Tibial nerve (tissue), 4 donors: ENCODE measurements at regions not wholly inside any gene's neighbourhood (a gene's known extent, or its start where the extent isn't known, plus 50 kb on each side); places are given as distances from the start of the nearest gene placed in this dataset.

Experiments
- DNase-seq, 2 donors: peaks; one replicate each; pipeline ENCODE4 v3.0.0-alpha.2; 2019; ENCODE audit warnings: low spot score in 2 of 2
- H3K27ac ChIP-seq, 4 donors: fragments of 200-600 bp; sonication (generic) in 3 of 4; one replicate each; pipeline ENCODE4 v1.5.1; 2017 to 2019; ENCODE audit warnings: mild to moderate bottlenecking in 1 of 4
- H3K27me3 ChIP-seq, 2 donors: fragments of 200-600 bp; sonication (generic) in 1 of 2; one replicate each; pipeline versions ENCODE4 v1.5.1 to v1.6.0; 2017 to 2019
- H3K36me3 ChIP-seq, 3 donors: fragments of 200-600 bp; sonication (generic); one replicate each; pipeline ENCODE4 v1.5.1; 2018 to 2019
- H3K4me1 ChIP-seq, 4 donors: fragments of 200-600 bp; sonication (generic) in 3 of 4; one replicate each; pipeline ENCODE4 v1.5.1; 2017 to 2019
- H3K4me3 ChIP-seq, 4 donors: fragments of 200-600 bp; sonication (generic) in 3 of 4; one replicate each; pipeline ENCODE4 v1.5.1; 2017 to 2019; ENCODE audit warnings: mild to moderate bottlenecking in 1 of 4, moderate library complexity in 1 of 4
- H3K9me3 ChIP-seq, 4 donors: fragments of 200-600 bp; sonication (generic) in 3 of 4; one replicate each; pipeline ENCODE4 v1.5.1; 2017 to 2019
- CTCF ChIP-seq, 5 experiments: fragments of 200-600 bp in 3 of 5; fragments of 450-650 bp in 2 of 5; sonication (generic) in 3 of 5; IDR thresholded peaks; one replicate each; pipeline ENCODE4 v1.5.1; 2016 to 2019; ENCODE audit warnings: antibody characterized with exemption in 5 of 5, mild to moderate bottlenecking in 3 of 5, moderate library complexity in 2 of 5
- EP300 ChIP-seq, 2 donors: sonication (generic); formaldehyde crosslinking; IDR thresholded peaks; one replicate each; pipeline ENCODE4 v1.6.1; 2017; ENCODE audit warnings: antibody characterized with exemption in 2 of 2, mild to moderate bottlenecking in 1 of 2
- POLR2A ChIP-seq, 2 donors: fragments of 450-650 bp; IDR thresholded peaks; one replicate each; pipeline ENCODE4 v1.6.1; 2017; ENCODE audit warnings: antibody characterized with exemption in 2 of 2, mild to moderate bottlenecking in 2 of 2, moderate library complexity in 2 of 2
- WGBS, 2 donors: methylation state at CpG; one replicate each; pipeline ENCODE4 v1.1.5; 2018; 5-methylcytosine and 5-hydroxymethylcytosine counted together

DNA sequence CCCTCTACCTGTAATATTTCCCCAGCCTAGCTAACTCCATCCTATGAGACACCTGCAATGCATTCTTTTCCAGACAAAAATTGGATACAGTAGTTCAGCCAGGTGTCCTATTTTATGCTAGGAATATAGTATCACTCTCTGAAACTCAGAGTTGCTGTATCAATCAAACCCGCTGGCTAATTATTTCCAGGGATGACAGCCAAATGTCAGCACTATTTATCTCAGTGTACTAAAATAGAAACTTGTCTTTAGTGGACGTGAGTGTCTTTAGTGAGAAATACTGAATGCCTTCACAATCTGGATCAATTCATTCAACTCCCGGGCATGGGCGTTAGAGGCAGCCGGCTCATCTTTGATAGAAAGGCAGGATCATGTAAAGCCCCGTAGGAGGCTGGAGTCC lies 196.2 kb downstream of the RBM46 start:
- Histone ChIP-seq H3K4me3 (no peak overlapping the region), H3K27me3 (no peaks in the 10 kb centered on the region), H3K27ac (no peak overlapping the region), H3K36me3 (no peaks in the 10 kb centered on the region), H3K4me1 (no peaks in the 10 kb centered on the region), H3K9me3 (no peaks in the 10 kb centered on the region)
- no peak for DNase-seq
- no peak for TF ChIP-seq POLR2A (IDR thresholded peaks at IDR 0.05)
- 72 to 75% methylated on average over 6 of the region's 6 CpGs for WGBS, 2 donors

GRCh38 chr4:154982187-154983047 lies 201.3 kb downstream of the RBM46 start:
- WGBS, 2 donors, result 23 to 33% methylated on average over 10 of the region's 10 CpGs
- TF ChIP-seq CTCF (IDR thresholded peaks at IDR 0.05), result peak; percentile 31 to 43 (median 36)
- TF ChIP-seq POLR2A (IDR thresholded peaks at IDR 0.05), result no peak
- TF ChIP-seq EP300 (IDR thresholded peaks at IDR 0.05), result no peak
- Histone ChIP-seq H3K4me3 (no peak overlapping the region), H3K27ac (no peak overlapping the region), H3K9me3 (no peaks in the 10 kb centered on the region), H3K4me1 (no peaks in the 10 kb centered on the region), H3K27me3 (no peaks in the 10 kb centered on the region), H3K36me3 (no peaks in the 10 kb centered on the region)
- peak; percentile 25 to 60 for DNase-seq

- TF ChIP-seq POLR2A (IDR thresholded peaks at IDR 0.05) (no peak), EP300 (IDR thresholded peaks at IDR 0.05) (no peak), CTCF (IDR thresholded peaks at IDR 0.05) (no peak)
- Histone ChIP-seq H3K27me3 (no peaks in the 10 kb centered on the region), H3K27ac (no peak overlapping the region), H3K9me3 (no peaks in the 10 kb centered on the region), H3K4me3 (no peak overlapping the region), H3K4me1 (no peaks in the 10 kb centered on the region), H3K36me3 (no peaks in the 10 kb centered on the region)
- DNase-seq, result no peak
- 86 to 88% methylated on average over 5 of the region's 5 CpGs for WGBS, 2 donors
These were observed 202.6 kb downstream of the RBM46 start for GRCh38 chr4:154983714-154984113.

GRCh38 chr4:154984148-154984547 lies 203.1 kb downstream of the RBM46 start:
- no peak for DNase-seq
- no peaks in the 10 kb centered on the region for H3K27me3 ChIP-seq
- H3K27ac ChIP-seq, result no peak overlapping the region
- no peaks in the 10 kb centered on the region for H3K4me1 ChIP-seq
- 82 to 92% methylated on average over 4 of the region's 4 CpGs for WGBS, 2 donors
- H3K4me3 ChIP-seq, result no peak overlapping the region
- H3K36me3 ChIP-seq, result no peaks in the 10 kb centered on the region
- TF ChIP-seq POLR2A (IDR thresholded peaks at IDR 0.05) (no peak), EP300 (IDR thresholded peaks at IDR 0.05) (no peak), CTCF (IDR thresholded peaks at IDR 0.05) (no peak)
- H3K9me3 ChIP-seq, result no peaks in the 10 kb centered on the region

DNA sequence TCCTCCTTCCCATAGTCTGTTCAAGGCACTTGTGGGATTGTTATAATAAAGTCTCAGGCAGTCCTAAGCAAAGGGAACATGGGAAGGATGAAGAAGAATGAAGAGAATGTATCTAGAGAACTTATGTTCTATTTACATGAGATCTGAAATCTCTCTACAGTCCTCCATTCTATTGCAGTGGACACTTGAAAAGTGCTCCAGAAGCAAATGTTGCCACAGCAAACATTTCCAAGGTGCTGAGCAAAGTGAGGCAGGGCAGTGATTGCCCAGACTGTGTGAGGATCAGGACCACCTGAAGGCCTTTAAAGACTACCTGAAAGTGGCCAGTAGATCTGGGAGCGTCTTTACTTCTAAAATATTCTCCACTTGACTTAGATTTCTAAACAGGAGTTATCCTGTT lies 203.5 kb downstream of the RBM46 start:
- DNase-seq, result no peak
- no peak overlapping the region for H3K4me3 ChIP-seq
- H3K36me3 ChIP-seq, result no peaks in the 10 kb centered on the region
- no peaks in the 10 kb centered on the region for H3K27me3 ChIP-seq
- no peaks in the 10 kb centered on the region for H3K4me1 ChIP-seq
- TF ChIP-seq POLR2A (IDR thresholded peaks at IDR 0.05) (no peak), CTCF (IDR thresholded peaks at IDR 0.05) (no peak), EP300 (IDR thresholded peaks at IDR 0.05) (no peak)
- 78 to 100% methylated on average over 1 of the region's 1 CpG for WGBS, 2 donors
- H3K9me3 ChIP-seq, result no peaks in the 10 kb centered on the region
- no peak overlapping the region for H3K27ac ChIP-seq
